WTC11 (cell line): ENCODE measurements at regions not wholly inside any gene's neighbourhood (a gene's known extent, or its start where the extent isn't known, plus 50 kb on each side); places are given as distances from the start of the nearest gene placed in this dataset.

Source experiments
- ETV6 ChIP-seq: sonication (generic); formaldehyde crosslinking; IDR thresholded peaks from 2 replicates; pipeline ENCODE4 v1.8.1; 2022; ENCODE audit warnings: mild to moderate bottlenecking, missing genetic modification reagents
- TF ChIP-seq, protein P1 (sequence below): fragments of 200-600 bp; IDR thresholded peaks from 2 replicates; pipeline ENCODE4 v1.8.0; 2022; ENCODE audit warnings: antibody characterized with exemption
- TF ChIP-seq, protein P2 (sequence below): sonication (generic); formaldehyde crosslinking; IDR thresholded peaks from 2 replicates; pipeline ENCODE4 v1.8.0; 2022; ENCODE audit warnings: mild to moderate bottlenecking, missing genetic modification reagents
- TF ChIP-seq, protein P3 (sequence below): sonication (generic); formaldehyde crosslinking; IDR thresholded peaks from 2 replicates; pipeline ENCODE4 v1.8.1; 2023; ENCODE audit warnings: mild to moderate bottlenecking, moderate library complexity, missing genetic modification reagents
- TF ChIP-seq, protein P4 (sequence below): sonication (generic); formaldehyde crosslinking; IDR thresholded peaks from 2 replicates; pipeline ENCODE4 v1.8.1; 2023; ENCODE audit warnings: mild to moderate bottlenecking, missing genetic modification reagents, moderate library complexity

DNA sequence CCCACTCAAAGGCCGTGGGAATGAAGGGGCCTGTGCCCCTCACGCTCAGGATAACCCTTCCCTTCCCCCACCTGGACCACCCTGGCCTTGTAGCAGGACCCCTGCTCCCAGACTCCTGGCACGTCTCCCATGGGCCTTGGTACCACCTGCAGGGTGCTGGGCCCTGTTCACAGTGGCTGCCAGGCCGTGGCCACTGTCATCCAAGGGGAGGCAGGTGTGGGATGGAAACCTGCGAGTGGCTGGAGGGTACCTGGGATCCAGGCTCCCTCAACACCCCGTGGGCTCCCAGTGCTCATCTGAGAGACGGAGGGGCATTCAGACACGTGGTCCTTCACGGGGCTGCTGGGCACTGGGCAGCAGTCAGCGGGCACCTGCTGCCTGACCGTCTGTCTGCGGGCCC lies 75.6 kb upstream of the CIBAR2 start:
- TF ChIP-seq, protein P1, sequence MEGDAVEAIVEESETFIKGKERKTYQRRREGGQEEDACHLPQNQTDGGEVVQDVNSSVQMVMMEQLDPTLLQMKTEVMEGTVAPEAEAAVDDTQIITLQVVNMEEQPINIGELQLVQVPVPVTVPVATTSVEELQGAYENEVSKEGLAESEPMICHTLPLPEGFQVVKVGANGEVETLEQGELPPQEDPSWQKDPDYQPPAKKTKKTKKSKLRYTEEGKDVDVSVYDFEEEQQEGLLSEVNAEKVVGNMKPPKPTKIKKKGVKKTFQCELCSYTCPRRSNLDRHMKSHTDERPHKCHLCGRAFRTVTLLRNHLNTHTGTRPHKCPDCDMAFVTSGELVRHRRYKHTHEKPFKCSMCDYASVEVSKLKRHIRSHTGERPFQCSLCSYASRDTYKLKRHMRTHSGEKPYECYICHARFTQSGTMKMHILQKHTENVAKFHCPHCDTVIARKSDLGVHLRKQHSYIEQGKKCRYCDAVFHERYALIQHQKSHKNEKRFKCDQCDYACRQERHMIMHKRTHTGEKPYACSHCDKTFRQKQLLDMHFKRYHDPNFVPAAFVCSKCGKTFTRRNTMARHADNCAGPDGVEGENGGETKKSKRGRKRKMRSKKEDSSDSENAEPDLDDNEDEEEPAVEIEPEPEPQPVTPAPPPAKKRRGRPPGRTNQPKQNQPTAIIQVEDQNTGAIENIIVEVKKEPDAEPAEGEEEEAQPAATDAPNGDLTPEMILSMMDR = no peak
- TF ChIP-seq, protein P2, sequence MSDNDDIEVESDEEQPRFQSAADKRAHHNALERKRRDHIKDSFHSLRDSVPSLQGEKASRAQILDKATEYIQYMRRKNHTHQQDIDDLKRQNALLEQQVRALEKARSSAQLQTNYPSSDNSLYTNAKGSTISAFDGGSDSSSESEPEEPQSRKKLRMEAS = no peak
- TF ChIP-seq, protein P3, sequence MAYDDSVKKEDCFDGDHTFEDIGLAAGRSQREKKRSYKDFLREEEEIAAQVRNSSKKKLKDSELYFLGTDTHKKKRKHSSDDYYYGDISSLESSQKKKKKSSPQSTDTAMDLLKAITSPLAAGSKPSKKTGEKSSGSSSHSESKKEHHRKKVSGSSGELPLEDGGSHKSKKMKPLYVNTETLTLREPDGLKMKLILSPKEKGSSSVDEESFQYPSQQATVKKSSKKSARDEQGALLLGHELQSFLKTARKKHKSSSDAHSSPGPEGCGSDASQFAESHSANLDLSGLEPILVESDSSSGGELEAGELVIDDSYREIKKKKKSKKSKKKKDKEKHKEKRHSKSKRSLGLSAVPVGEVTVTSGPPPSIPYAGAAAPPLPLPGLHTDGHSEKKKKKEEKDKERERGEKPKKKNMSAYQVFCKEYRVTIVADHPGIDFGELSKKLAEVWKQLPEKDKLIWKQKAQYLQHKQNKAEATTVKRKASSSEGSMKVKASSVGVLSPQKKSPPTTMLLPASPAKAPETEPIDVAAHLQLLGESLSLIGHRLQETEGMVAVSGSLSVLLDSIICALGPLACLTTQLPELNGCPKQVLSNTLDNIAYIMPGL (CRISPR knock-in tag) = no peak
- TF ChIP-seq ETV6 (CRISPR knock-in tag) = no peak
- TF ChIP-seq, protein P4, sequence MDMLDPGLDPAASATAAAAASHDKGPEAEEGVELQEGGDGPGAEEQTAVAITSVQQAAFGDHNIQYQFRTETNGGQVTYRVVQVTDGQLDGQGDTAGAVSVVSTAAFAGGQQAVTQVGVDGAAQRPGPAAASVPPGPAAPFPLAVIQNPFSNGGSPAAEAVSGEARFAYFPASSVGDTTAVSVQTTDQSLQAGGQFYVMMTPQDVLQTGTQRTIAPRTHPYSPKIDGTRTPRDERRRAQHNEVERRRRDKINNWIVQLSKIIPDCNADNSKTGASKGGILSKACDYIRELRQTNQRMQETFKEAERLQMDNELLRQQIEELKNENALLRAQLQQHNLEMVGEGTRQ = no peak
